Gastrocnemius medialis (tissue), 4 donors: ENCODE measurements at regions not wholly inside any gene's neighbourhood (a gene's known extent, or its start where the extent isn't known, plus 50 kb on each side); places are given as distances from the start of the nearest gene placed in this dataset.

Source experiments
- ATAC-seq, 2 donors: fragments of 150-250 bp; one replicate each; pipeline ENCODE4 v1.9.1; 2016
- DNase-seq, 2 donors: peaks; one replicate each; pipeline ENCODE4 v3.0.0-alpha.2; 2019
- H3K27ac ChIP-seq, 4 donors: fragments of 200-600 bp; sonication (generic); 1 replicate in 1 of 4; 2 replicates in 3 of 4; pipeline ENCODE4 v1.5.1; 2016 to 2018; ENCODE audit warnings: mild to moderate bottlenecking in 2 of 4, moderate library complexity in 1 of 4
- H3K27me3 ChIP-seq, 3 donors: fragments of 200-600 bp; sonication (generic) in 2 of 3; 1 replicate in 1 of 3; 2 replicates in 2 of 3; pipeline versions ENCODE4 v1.5.1 to v1.6.0; 2016 to 2019; ENCODE audit warnings: mild to moderate bottlenecking in 1 of 3, moderate library complexity in 1 of 3
- H3K36me3 ChIP-seq, 2 donors: fragments of 200-600 bp; sonication (generic) in 1 of 2; one replicate each; pipeline ENCODE4 v1.5.1; 2017 to 2018
- H3K4me1 ChIP-seq, 2 donors: fragments of 200-600 bp; sonication (generic) in 1 of 2; one replicate each; pipeline ENCODE4 v1.5.1; 2016 to 2017; ENCODE audit warnings: mild to moderate bottlenecking in 2 of 2
- H3K4me3 ChIP-seq, 4 donors: fragments of 200-600 bp; sonication (generic) in 3 of 4; 1 replicate in 1 of 4; 2 replicates in 3 of 4; pipeline ENCODE4 v1.5.1; 2016 to 2019; ENCODE audit warnings: mild to moderate bottlenecking in 2 of 4
- H3K9me3 ChIP-seq, 3 donors: fragments of 200-600 bp; sonication (generic) in 2 of 3; 1 replicate in 1 of 3; 2 replicates in 2 of 3; pipeline ENCODE4 v1.5.1; 2016 to 2019
- POLR2A ChIP-seq, 2 donors: fragments of 450-650 bp; IDR thresholded peaks; one replicate each; pipeline ENCODE4 v1.6.1; 2017; ENCODE audit warnings: antibody characterized with exemption in 2 of 2, mild to moderate bottlenecking in 2 of 2, moderate library complexity in 2 of 2
- in situ Hi-C, 4 donors: fragments of 200-750 bp; cut with MboI; loops; one replicate each; pipeline versions ENCODE4 v1.15.0 to v1.8.0; 2017; ENCODE audit warnings: low sequenced_read_pairs in 4 of 4
- intact Hi-C: fragments of 100-400 bp; cut with DNase I; formaldehyde crosslinking; loops from one replicate; pipeline ENCODE4 v1.15.1; 2023; ENCODE audit warnings: low total_unique reads
- TF ChIP-seq, protein P1 (sequence below), 5 experiments: fragments of 450-650 bp in 3 of 5; fragments of 200-600 bp in 2 of 5; sonication (generic) in 2 of 5; IDR thresholded peaks in 4 of 5; conservative IDR thresholded peaks in 1 of 5; 1 replicate in 4 of 5; 2 replicates in 1 of 5; pipeline ENCODE4 v1.5.1; 2016 to 2019; ENCODE audit warnings: antibody characterized with exemption in 5 of 5, mild to moderate bottlenecking in 3 of 5, moderate library complexity in 3 of 5

DNA sequence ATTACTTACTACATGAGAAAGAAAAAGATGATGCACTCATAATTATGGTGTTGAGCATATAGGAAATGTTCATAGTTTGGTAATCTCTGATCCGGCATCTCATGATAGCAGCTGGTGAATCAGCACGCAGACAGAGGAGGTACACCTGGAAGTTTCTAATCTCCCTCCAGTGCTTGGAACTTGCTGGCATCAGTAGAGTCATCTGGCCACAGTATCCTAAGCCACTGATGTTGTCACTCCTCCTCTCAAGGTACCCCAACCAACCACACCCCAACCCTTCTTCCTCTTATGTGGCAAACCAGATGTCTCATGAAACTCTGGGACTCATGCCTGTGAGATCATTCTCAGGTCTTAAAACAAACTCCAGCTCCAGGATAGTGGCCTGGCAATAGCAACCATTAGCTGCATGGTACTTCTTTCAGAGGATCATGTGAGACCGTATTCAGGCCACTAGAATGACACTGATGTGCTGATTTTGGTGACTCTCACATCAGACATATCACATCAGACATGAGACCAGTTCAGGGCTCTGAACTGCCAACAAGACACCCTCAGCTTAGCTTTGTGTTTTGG, 143.0 kb downstream of the RASSF9 start:
- DNase-seq (no peak), ATAC-seq (no peak)
- H3K4me1 ChIP-seq: no peaks in the 10 kb centered on the region
- H3K36me3 ChIP-seq: no peaks in the 10 kb centered on the region
- H3K4me3 ChIP-seq: no peak overlapping the region
- no peak overlapping the region for H3K27ac ChIP-seq
- no peaks in the 10 kb centered on the region for H3K9me3 ChIP-seq
- in situ Hi-C loops (no loop called here), intact Hi-C loops (no loop called here)
- TF ChIP-seq POLR2A (IDR thresholded peaks at IDR 0.05): no peak
- TF ChIP-seq, protein P1, sequence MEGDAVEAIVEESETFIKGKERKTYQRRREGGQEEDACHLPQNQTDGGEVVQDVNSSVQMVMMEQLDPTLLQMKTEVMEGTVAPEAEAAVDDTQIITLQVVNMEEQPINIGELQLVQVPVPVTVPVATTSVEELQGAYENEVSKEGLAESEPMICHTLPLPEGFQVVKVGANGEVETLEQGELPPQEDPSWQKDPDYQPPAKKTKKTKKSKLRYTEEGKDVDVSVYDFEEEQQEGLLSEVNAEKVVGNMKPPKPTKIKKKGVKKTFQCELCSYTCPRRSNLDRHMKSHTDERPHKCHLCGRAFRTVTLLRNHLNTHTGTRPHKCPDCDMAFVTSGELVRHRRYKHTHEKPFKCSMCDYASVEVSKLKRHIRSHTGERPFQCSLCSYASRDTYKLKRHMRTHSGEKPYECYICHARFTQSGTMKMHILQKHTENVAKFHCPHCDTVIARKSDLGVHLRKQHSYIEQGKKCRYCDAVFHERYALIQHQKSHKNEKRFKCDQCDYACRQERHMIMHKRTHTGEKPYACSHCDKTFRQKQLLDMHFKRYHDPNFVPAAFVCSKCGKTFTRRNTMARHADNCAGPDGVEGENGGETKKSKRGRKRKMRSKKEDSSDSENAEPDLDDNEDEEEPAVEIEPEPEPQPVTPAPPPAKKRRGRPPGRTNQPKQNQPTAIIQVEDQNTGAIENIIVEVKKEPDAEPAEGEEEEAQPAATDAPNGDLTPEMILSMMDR (IDR thresholded peaks at IDR 0.05 in 4 of 5, conservative IDR thresholded peaks at IDR 0.05 in 1 of 5): no peak
- no peaks in the 10 kb centered on the region for H3K27me3 ChIP-seq

- in situ Hi-C loops: no loop called here
- Histone ChIP-seq H3K27me3 (no peaks in the 10 kb centered on the region), H3K27ac (no peak overlapping the region), H3K9me3 (no peaks in the 10 kb centered on the region), H3K4me1 (no peaks in the 10 kb centered on the region), H3K4me3 (no peak overlapping the region), H3K36me3 (no peaks in the 10 kb centered on the region)
- intact Hi-C loops: no loop called here
- no peak for ATAC-seq
- DNase-seq: no peak
- TF ChIP-seq, protein P1 (IDR thresholded peaks at IDR 0.05 in 4 of 5, conservative IDR thresholded peaks at IDR 0.05 in 1 of 5): no peak
- TF ChIP-seq POLR2A (IDR thresholded peaks at IDR 0.05): no peak
These were observed 141.0 kb downstream of the RASSF9 start for GRCh38 chr12:85695097-85695715.

GRCh38 chr12:85697003-85697402, 139.2 kb downstream of the RASSF9 start:
- intact Hi-C loops: no loop called here
- no peak for DNase-seq

GRCh38 chr12:85698937-85699336, 137.3 kb downstream of the RASSF9 start:
- intact Hi-C loops (no loop called here), in situ Hi-C loops (no loop called here)
- H3K9me3 ChIP-seq: no peaks in the 10 kb centered on the region
- no peak overlapping the region for H3K4me3 ChIP-seq
- no peaks in the 10 kb centered on the region for H3K27me3 ChIP-seq
- TF ChIP-seq, protein P1 (IDR thresholded peaks at IDR 0.05 in 4 of 5, conservative IDR thresholded peaks at IDR 0.05 in 1 of 5): no peak
- no peak for TF ChIP-seq POLR2A (IDR thresholded peaks at IDR 0.05)
- no peak overlapping the region for H3K27ac ChIP-seq
- H3K36me3 ChIP-seq: no peaks in the 10 kb centered on the region
- ATAC-seq (no peak), DNase-seq (no peak)
- no peaks in the 10 kb centered on the region for H3K4me1 ChIP-seq

More at GRCh38 chr12:85697003-85697402, 139.2 kb downstream of the RASSF9 start:
- ATAC-seq: no peak
- TF ChIP-seq, protein P1 (IDR thresholded peaks at IDR 0.05 in 4 of 5, conservative IDR thresholded peaks at IDR 0.05 in 1 of 5): no peak
- TF ChIP-seq POLR2A (IDR thresholded peaks at IDR 0.05): no peak
- Histone ChIP-seq H3K27me3 (no peaks in the 10 kb centered on the region), H3K4me1 (no peaks in the 10 kb centered on the region), H3K36me3 (no peaks in the 10 kb centered on the region), H3K27ac (no peak overlapping the region), H3K4me3 (no peak overlapping the region), H3K9me3 (no peaks in the 10 kb centered on the region)
- in situ Hi-C loops: no loop called here
